ENCODE measurements at regions not wholly inside any gene's neighbourhood (a gene's known extent, or its start where the extent isn't known, plus 50 kb on each side); places are given as distances from the start of the nearest gene placed in this dataset.
"Not testable (repeated sequence)": the region's sequence is repeated elsewhere in the genome, so short reads cannot be mapped to it uniquely, and the experiment has no call there.

- DNase-seq, result no peak
Measured at GRCh38 chr3:124043023-124043422, 51.1 kb upstream of the ROPN1 start.

GRCh38 chr3:124044956-124045355, 53.0 kb upstream of the ROPN1 start:
- no peak for DNase-seq

GRCh38 chr3:124048967-124049798, 57.3 kb upstream of the ROPN1 start:
- DNase-seq, result no peak

GRCh38 chr3:124051636-124052035, 59.7 kb upstream of the ROPN1 start:
- DNase-seq, result no peak

GRCh38 chr3:124053871-124054270, 61.9 kb upstream of the ROPN1 start:
- no peak for DNase-seq

- no peak for DNase-seq
Measured at GRCh38 chr3:124056846-124057245, 64.9 kb upstream of the ROPN1 start.

GRCh38 chr3:124057420-124057819, 65.5 kb upstream of the ROPN1 start:
- no peak for DNase-seq

GRCh38 chr3:124059580-124059979, 67.7 kb upstream of the ROPN1 start:
- DNase-seq, result no peak

- DNase-seq, result no peak
Measured at GRCh38 chr3:124063197-124063909, 71.4 kb upstream of the ROPN1 start.

- no peak for DNase-seq
Measured at GRCh38 chr3:124064050-124064449, 72.1 kb upstream of the ROPN1 start.

GRCh38 chr3:124066543-124066942, 74.6 kb upstream of the ROPN1 start:
- not testable (repeated sequence) for DNase-seq

- DNase-seq, result not testable (repeated sequence)
Measured at GRCh38 chr3:124069706-124070105, 77.8 kb upstream of the ROPN1 start.

- not testable (repeated sequence) for DNase-seq
Measured at GRCh38 chr3:124075090-124075489, 83.2 kb upstream of the ROPN1 start.

- DNase-seq, result no peak
Measured at GRCh38 chr3:124075753-124076152, 83.8 kb upstream of the ROPN1 start.

- no peak for DNase-seq
Measured at GRCh38 chr3:124076235-124076634, 84.3 kb upstream of the ROPN1 start.

- DNase-seq, result no peak
Measured at GRCh38 chr3:124078953-124079911, 87.3 kb upstream of the ROPN1 start.

- DNase-seq, result no peak
Measured at GRCh38 chr3:124079912-124080276, 88.0 kb upstream of the ROPN1 start.

GRCh38 chr3:124082343-124082742, 90.4 kb upstream of the ROPN1 start:
- no peak for DNase-seq

- no peak for DNase-seq
Measured at GRCh38 chr3:124084022-124084881, 92.3 kb upstream of the ROPN1 start.

- no peak for DNase-seq
Measured at GRCh38 chr3:124088801-124089200, 96.9 kb upstream of the ROPN1 start.

GRCh38 chr3:124089214-124089613, 97.3 kb upstream of the ROPN1 start:
- no peak for DNase-seq

GRCh38 chr3:124091716-124092115, 99.8 kb upstream of the ROPN1 start:
- DNase-seq, result no peak

Measured in activated T-cell treated with anti-CD3 and anti-CD28 coated beads for 4 hours (primary cell).